ENCODE measurements at regions not wholly inside any gene's neighbourhood (a gene's known extent, or its start where the extent isn't known, plus 50 kb on each side); places are given as distances from the start of the nearest gene placed in this dataset.

DNA sequence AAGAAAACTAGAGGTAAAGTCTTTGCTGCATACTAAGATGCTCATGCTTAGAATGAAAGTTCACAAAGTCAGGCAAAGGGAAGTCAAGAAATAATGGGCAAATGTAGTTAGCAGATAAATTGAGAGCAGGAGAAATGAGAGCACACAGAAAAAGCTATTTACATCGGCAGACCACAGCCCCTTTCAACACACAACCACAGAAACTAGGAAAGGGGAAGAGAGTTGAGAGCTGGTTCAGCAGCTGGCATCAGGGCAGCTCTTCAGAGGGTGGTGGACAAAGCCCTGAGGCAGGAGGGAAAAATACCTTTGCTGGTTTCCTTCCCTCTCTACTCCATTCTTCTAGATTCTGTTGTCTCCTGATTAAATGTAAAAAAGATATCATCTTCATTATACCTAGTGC is 95.4 kb upstream of the ANO4 start:
- H3K4me3 ChIP-seq (ENCODE audit: low read depth, low read length) = no peak overlapping the region
- no peak for DNase-seq (ENCODE audit: low read depth)
- no peak for TF ChIP-seq CTCF (conservative IDR thresholded peaks at IDR 0.05; ENCODE audit: low read depth, low read length)

DNA sequence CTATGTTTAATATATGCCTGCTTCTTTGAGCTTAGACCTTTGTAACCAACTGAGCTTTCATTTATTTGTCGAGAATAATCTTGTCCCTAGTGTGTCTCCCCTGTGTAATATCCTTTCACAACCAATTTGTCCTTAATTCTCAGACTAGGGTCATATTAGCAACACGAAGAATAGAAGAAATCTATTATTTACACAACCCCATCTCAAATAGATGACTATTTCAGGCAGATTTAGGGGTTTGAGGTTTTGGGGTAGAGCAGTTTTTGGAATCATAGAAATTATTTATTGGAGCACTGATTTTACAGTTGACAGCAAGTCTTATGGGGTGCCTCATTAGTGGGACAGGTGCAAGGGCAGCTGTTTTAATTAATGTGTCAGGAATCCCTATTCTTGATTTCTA is 91.2 kb upstream of the ANO4 start:
- no peak for DNase-seq (ENCODE audit: low read depth)
- TF ChIP-seq CTCF (conservative IDR thresholded peaks at IDR 0.05; ENCODE audit: low read depth, low read length) = no peak
- H3K4me3 ChIP-seq (ENCODE audit: low read depth, low read length) = no peak overlapping the region

- TF ChIP-seq CTCF (conservative IDR thresholded peaks at IDR 0.05; ENCODE audit: low read depth, low read length) = no peak
- no peak overlapping the region for H3K4me3 ChIP-seq (ENCODE audit: low read depth, low read length)
- DNase-seq (ENCODE audit: low read depth) = no peak
Observed at GRCh38 chr12:100703868-100704267, 90.7 kb upstream of the ANO4 start.

- peak; percentile 52 for DNase-seq (ENCODE audit: low read depth)
- no peak overlapping the region for H3K4me3 ChIP-seq (ENCODE audit: low read depth, low read length)
- no peak for TF ChIP-seq CTCF (conservative IDR thresholded peaks at IDR 0.05; ENCODE audit: low read depth, low read length)
Observed at GRCh38 chr12:100706033-100706432, 88.5 kb upstream of the ANO4 start.

GRCh38 chr12:100708591-100708990 is 86.0 kb upstream of the ANO4 start:
- no peak for TF ChIP-seq CTCF (conservative IDR thresholded peaks at IDR 0.05; ENCODE audit: low read depth, low read length)
- H3K4me3 ChIP-seq (ENCODE audit: low read depth, low read length) = no peak overlapping the region
- no peak for DNase-seq (ENCODE audit: low read depth)

- DNase-seq (ENCODE audit: low read depth) = peak; percentile 7
- no peak for TF ChIP-seq CTCF (conservative IDR thresholded peaks at IDR 0.05; ENCODE audit: low read depth, low read length)
- peak overlapping the region; percentile 47 for H3K4me3 ChIP-seq (ENCODE audit: low read depth, low read length)
Observed at GRCh38 chr12:100715976-100716944, 78.3 kb upstream of the ANO4 start.
